H9 (cell line): ENCODE measurements at regions not wholly inside any gene's neighbourhood (a gene's known extent, or its start where the extent isn't known, plus 50 kb on each side); places are given as distances from the start of the nearest gene placed in this dataset.
A peak's percentile ranks its signal among the peaks of the same experiment; 100 is the strongest.

Source experiments
- DNase-seq: peaks from one replicate; pipeline ENCODE4 v3.0.0-alpha.2; 2017
- H2AFZ ChIP-seq: one replicate; pipeline ENCODE4 v1.6.1; 2013; ENCODE audit warnings: mild to moderate bottlenecking, low read length, control low read depth, moderate library complexity
- H2AK5ac ChIP-seq: 2 replicates; pipeline ENCODE4 v1.6.1; 2013; ENCODE audit warnings: low read length, control low read depth, mixed read lengths; ENCODE audit not compliant: insufficient read length
- H2BK120ac ChIP-seq: one replicate; pipeline ENCODE4 v1.6.1; 2013; ENCODE audit warnings: low read depth, mild to moderate bottlenecking, low read length, control low read depth, inconsistent platforms; ENCODE audit not compliant: poor library complexity, severe bottlenecking
- H2BK12ac ChIP-seq: 2 replicates; pipeline ENCODE4 v1.6.1; 2013; ENCODE audit warnings: low read length, control low read depth, mixed read lengths, low read depth; ENCODE audit not compliant: insufficient read length
- H2BK15ac ChIP-seq: 2 replicates; pipeline ENCODE4 v1.6.1; 2013; ENCODE audit warnings: low read depth, low read length, control low read depth
- H2BK20ac ChIP-seq: one replicate; pipeline ENCODE4 v1.6.1; 2013; ENCODE audit warnings: low read depth, mild to moderate bottlenecking, low read length, control low read depth, inconsistent platforms; ENCODE audit not compliant: poor library complexity, severe bottlenecking
- H2BK5ac ChIP-seq: 2 replicates; pipeline ENCODE4 v1.6.1; 2013; ENCODE audit warnings: low read length, control low read depth, mixed read lengths; ENCODE audit not compliant: insufficient read length
- H3K14ac ChIP-seq: 2 replicates; pipeline ENCODE4 v1.6.1; 2013; ENCODE audit warnings: low read length, control low read depth; ENCODE audit not compliant: insufficient read depth
- H3K18ac ChIP-seq: 2 replicates; pipeline ENCODE4 v1.6.1; 2013; ENCODE audit warnings: low read depth, mild to moderate bottlenecking, mixed read lengths, low read length, control low read depth; ENCODE audit not compliant: insufficient read length
- H3K23ac ChIP-seq: 2 replicates; pipeline ENCODE4 v1.6.1; 2013; ENCODE audit warnings: low read length, control low read depth, mixed read lengths, low read depth; ENCODE audit not compliant: insufficient read length
- H3K23me2 ChIP-seq: 2 replicates; pipeline ENCODE4 v1.6.1; 2013; ENCODE audit warnings: low read depth, mild to moderate bottlenecking, mixed read lengths, low read length, control low read depth; ENCODE audit not compliant: insufficient read length, poor library complexity, severe bottlenecking
- H3K27ac ChIP-seq: 2 replicates; pipeline ENCODE4 v1.5.1; 2013; ENCODE audit warnings: low read length, control low read depth, mixed read lengths, low read depth; ENCODE audit not compliant: insufficient read length
- H3K27me3 ChIP-seq: 2 replicates; pipeline ENCODE4 v1.6.1; 2013; ENCODE audit warnings: low read length, control low read depth, inconsistent platforms; ENCODE audit not compliant: insufficient read depth
- H3K4ac ChIP-seq: 2 replicates; pipeline ENCODE4 v1.6.1; 2013; ENCODE audit warnings: low read depth, mild to moderate bottlenecking, control low read depth, inconsistent platforms, low read length, moderate library complexity
- H3K4me1 ChIP-seq: 2 replicates; pipeline ENCODE4 v1.6.1; 2013; ENCODE audit warnings: low read length, control low read depth, inconsistent platforms; ENCODE audit not compliant: insufficient read depth
- H3K4me2 ChIP-seq: 2 replicates; pipeline ENCODE4 v1.6.1; 2013; ENCODE audit warnings: low read length, control low read depth, mixed read lengths; ENCODE audit not compliant: insufficient read length, insufficient read depth
- H3K56ac ChIP-seq: 2 replicates; pipeline ENCODE4 v1.6.1; 2013; ENCODE audit warnings: low read depth, mild to moderate bottlenecking, mixed read lengths, low read length, control low read depth; ENCODE audit not compliant: insufficient read length
- H3K79me1 ChIP-seq: 2 replicates; pipeline ENCODE4 v1.6.1; 2013; ENCODE audit warnings: low read depth, mild to moderate bottlenecking, moderate library complexity, low read length, control low read depth, inconsistent platforms; ENCODE audit not compliant: insufficient read depth, poor library complexity, severe bottlenecking
- H3K79me2 ChIP-seq: 2 replicates; pipeline ENCODE4 v1.6.1; 2013; ENCODE audit warnings: low read length, control low read depth, inconsistent platforms; ENCODE audit not compliant: insufficient read depth
- H3K9ac ChIP-seq: 2 replicates; pipeline ENCODE4 v1.6.1; 2013; ENCODE audit warnings: low read length, control low read depth, mixed read lengths; ENCODE audit not compliant: insufficient read length; ENCODE audit errors: extremely low read depth
- H3K9me3 ChIP-seq: one replicate; pipeline ENCODE4 v1.6.1; 2013; ENCODE audit warnings: low read depth, low read length, inconsistent platforms; ENCODE audit not compliant: control insufficient read depth
- H3T11ph ChIP-seq: one replicate; pipeline ENCODE4 v1.6.1; 2013; ENCODE audit warnings: mild to moderate bottlenecking, low read length, control low read depth, inconsistent platforms
- H4K20me1 ChIP-seq: one replicate; pipeline ENCODE4 v1.6.1; 2013; ENCODE audit not compliant: control insufficient read depth, insufficient read length, insufficient read depth
- H4K5ac ChIP-seq: 2 replicates; pipeline ENCODE4 v1.6.1; 2013; ENCODE audit warnings: low read depth, mild to moderate bottlenecking, mixed read lengths, low read length, control low read depth; ENCODE audit not compliant: insufficient read length
- H4K8ac ChIP-seq: replicated peaks from 2 replicates; pipeline ENCODE4 v1.6.1; 2013; ENCODE audit warnings: low read length, control low read depth, mixed read lengths, low read depth; ENCODE audit not compliant: insufficient read length
- H4K91ac ChIP-seq: 2 replicates; pipeline ENCODE4 v1.6.1; 2013; ENCODE audit warnings: low read depth, mild to moderate bottlenecking, moderate library complexity, mixed read lengths, low read length, control low read depth; ENCODE audit not compliant: insufficient read length
- H3K27ac Mint-ChIP-seq, 3 experiments: 2 replicates in 2 of 3; 3 replicates in 1 of 3; pipeline ENCODE4 v1.8.0; 2020 to 2021; ENCODE audit warnings: mixed read lengths in 3 of 3, mild to moderate bottlenecking in 1 of 3, moderate library complexity in 1 of 3
- H3K27me3 Mint-ChIP-seq: 2 replicates; pipeline ENCODE4 v1.8.0; 2021; ENCODE audit warnings: low read depth, mild to moderate bottlenecking, moderate library complexity, mixed read lengths
- H3K36me3 Mint-ChIP-seq, 3 experiments: 2 replicates in 2 of 3; 3 replicates in 1 of 3; pipeline ENCODE4 v1.8.0; 2020 to 2021; ENCODE audit warnings: low read depth in 3 of 3, mixed read lengths in 3 of 3; ENCODE audit not compliant: insufficient read depth in 1 of 3
- H3K4me1 Mint-ChIP-seq, 2 experiments: 2 replicates each; pipeline ENCODE4 v1.8.0; 2020; ENCODE audit warnings: mixed read lengths in 2 of 2
- H3K4me3 Mint-ChIP-seq, 2 experiments: 2 replicates in 1 of 2; 3 replicates in 1 of 2; pipeline ENCODE4 v1.8.0; 2020 to 2021; ENCODE audit warnings: mild to moderate bottlenecking in 2 of 2, mixed read lengths in 2 of 2, moderate library complexity in 1 of 2
- H3K9me3 Mint-ChIP-seq, 2 experiments: 2 replicates in 1 of 2; 3 replicates in 1 of 2; pipeline ENCODE4 v1.8.0; 2020; ENCODE audit warnings: mild to moderate bottlenecking in 2 of 2, mixed read lengths in 2 of 2, moderate library complexity in 1 of 2
- CTCF ChIP-seq: fragments of 200-600 bp; sonication (generic); conservative IDR thresholded peaks from 3 replicates; pipeline ENCODE4 v1.8.0; 2021; ENCODE audit warnings: antibody characterized with exemption, mild to moderate bottlenecking
- WGBS: extraction: QIAGEN DNeasy Blood & Tissue Kit; methylation state at CpG from one replicate; pipeline ENCODE4 v1.1.7; 2013; ENCODE audit warnings: missing lambda C conversion rate, low lambda C conversion rate, mixed read lengths; ENCODE audit not compliant: insufficient read length; ENCODE audit errors: extremely low coverage; 5-methylcytosine and 5-hydroxymethylcytosine counted together

- Mint-ChIP-seq H3K4me3 (no peak overlapping the region), H3K27me3 (no peaks in the 10 kb centered on the region; the same call in 1 of the 2 replicates), H3K36me3 (peaks cover 3 to 24% (median 19%) of the 10 kb centered on the region in 3 experiments; a peak in 5 of 7 replicates), H3K9me3 (peaks cover 6 to 27% of the 10 kb centered on the region in 2 experiments; a peak in 4 of 5 replicates), H3K4me1 (peaks cover 20 to 23% of the 10 kb centered on the region in 2 experiments), H3K27ac (peak overlapping the region in 1 of 3 experiments; percentile 25; a peak in 2 of 7 replicates)
- no peaks in the 10 kb centered on the region for H3K9me3 ChIP-seq
- no peaks in the 10 kb centered on the region; the same call in 1 of the 2 replicates for H3K27me3 ChIP-seq
- DNase-seq: no peak
- no peak for TF ChIP-seq CTCF
- no peak overlapping the region for H3K18ac ChIP-seq
- H3K56ac ChIP-seq: no peak overlapping the region
- H3K23ac ChIP-seq: no peak overlapping the region
- no peaks in the 10 kb centered on the region for H3K79me2 ChIP-seq
- H2AFZ ChIP-seq: no peak overlapping the region
- no peaks in the 10 kb centered on the region for H3K23me2 ChIP-seq
- H2BK120ac ChIP-seq: no peak overlapping the region
- H2BK12ac ChIP-seq: no peak overlapping the region
- no peak overlapping the region for H3K27ac ChIP-seq
- no peaks in the 10 kb centered on the region for H4K20me1 ChIP-seq
- no CpG with 5 or more reads among the region's 1 CpG for WGBS
- no peak overlapping the region for H3K4me2 ChIP-seq
- H2BK15ac ChIP-seq: no peak overlapping the region
- H4K8ac ChIP-seq: no peak overlapping the region
- H4K91ac ChIP-seq: no peak overlapping the region
- no peak overlapping the region for H3K14ac ChIP-seq
- H2AK5ac ChIP-seq: no peak overlapping the region
- H3K4ac ChIP-seq: no peak overlapping the region
- H4K5ac ChIP-seq: no peak overlapping the region
- H3K9ac ChIP-seq: no peak overlapping the region
- no peak overlapping the region for H3T11ph ChIP-seq
- no peaks in the 10 kb centered on the region for H3K79me1 ChIP-seq
- H2BK5ac ChIP-seq: no peak overlapping the region
- H3K4me1 ChIP-seq: no peaks in the 10 kb centered on the region; the same call in 1 of the 2 replicates
- no peak overlapping the region for H2BK20ac ChIP-seq
Measured at GRCh38 chr14:81826081-81826480, 292.4 kb upstream of the SEL1L start.
